ENCODE measurements at regions not wholly inside any gene's neighbourhood (a gene's known extent, or its start where the extent isn't known, plus 50 kb on each side); places are given as distances from the start of the nearest gene placed in this dataset.

DNA sequence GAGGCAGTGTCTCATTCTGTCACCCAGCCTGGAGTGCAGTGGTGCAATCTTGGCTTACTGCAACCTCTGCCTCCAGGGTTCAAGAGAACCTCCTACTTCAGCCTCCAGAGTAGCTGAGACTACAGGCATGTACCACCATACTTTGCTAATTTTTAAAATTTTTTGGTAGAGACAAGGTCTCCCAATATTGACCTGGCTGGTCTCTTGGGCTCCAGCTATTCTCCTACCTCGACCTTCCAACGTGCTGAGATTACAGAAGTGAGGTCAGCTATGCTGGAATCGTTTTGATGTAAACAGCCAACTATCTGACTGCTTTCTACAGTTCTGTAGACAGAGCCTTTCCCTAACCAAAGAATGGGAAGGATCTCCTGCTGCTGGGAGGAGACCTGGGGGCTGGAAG lies 375.8 kb downstream of the GATA3 start:
- no peaks in the 10 kb centered on the region for H3K4me1 ChIP-seq (ENCODE audit: insufficient read depth, low read length)
- H3K36me3 Mint-ChIP-seq (ENCODE audit: low read depth, unreplicated experiment): no peaks in the 10 kb centered on the region
- no peaks in the 10 kb centered on the region for H3K27me3 ChIP-seq (ENCODE audit: insufficient read depth, low read length)
- H3K27me3 Mint-ChIP-seq (ENCODE audit: low read depth, unreplicated experiment): no peaks in the 10 kb centered on the region
- H3K9me3 Mint-ChIP-seq (ENCODE audit: unreplicated experiment): peaks cover 3% of the 10 kb centered on the region
- H3K27ac Mint-ChIP-seq (ENCODE audit: unreplicated experiment): no peak overlapping the region
- H3K79me2 ChIP-seq (ENCODE audit: insufficient read depth, low read length): no peaks in the 10 kb centered on the region
- H3K4me1 Mint-ChIP-seq (ENCODE audit: low read depth, unreplicated experiment): no peaks in the 10 kb centered on the region
- FAIRE-seq (no peak), DNase-seq (ENCODE audit: low read depth) (no peak)
- H3K27ac ChIP-seq (ENCODE audit: low read depth, low read length): no peak overlapping the region
- H2AFZ ChIP-seq (ENCODE audit: low read depth, low read length): no peak overlapping the region
- H4K20me1 ChIP-seq (ENCODE audit: insufficient read depth, low read length): no peaks in the 10 kb centered on the region
- no peak overlapping the region for H3K4me3 Mint-ChIP-seq (ENCODE audit: unreplicated experiment)
- H3K4me2 ChIP-seq (ENCODE audit: low read length): no peak overlapping the region
- H3K36me3 ChIP-seq (ENCODE audit: insufficient read depth, low read length): no peaks in the 10 kb centered on the region
- peaks cover 3% of the 10 kb centered on the region for H3K9me3 ChIP-seq (ENCODE audit: insufficient read depth, low read depth, low read length)
- no peak for TF ChIP-seq EZH2 (IDR thresholded peaks at IDR 0.05; ENCODE audit: insufficient read depth, low read length)
- TF ChIP-seq, protein P1, sequence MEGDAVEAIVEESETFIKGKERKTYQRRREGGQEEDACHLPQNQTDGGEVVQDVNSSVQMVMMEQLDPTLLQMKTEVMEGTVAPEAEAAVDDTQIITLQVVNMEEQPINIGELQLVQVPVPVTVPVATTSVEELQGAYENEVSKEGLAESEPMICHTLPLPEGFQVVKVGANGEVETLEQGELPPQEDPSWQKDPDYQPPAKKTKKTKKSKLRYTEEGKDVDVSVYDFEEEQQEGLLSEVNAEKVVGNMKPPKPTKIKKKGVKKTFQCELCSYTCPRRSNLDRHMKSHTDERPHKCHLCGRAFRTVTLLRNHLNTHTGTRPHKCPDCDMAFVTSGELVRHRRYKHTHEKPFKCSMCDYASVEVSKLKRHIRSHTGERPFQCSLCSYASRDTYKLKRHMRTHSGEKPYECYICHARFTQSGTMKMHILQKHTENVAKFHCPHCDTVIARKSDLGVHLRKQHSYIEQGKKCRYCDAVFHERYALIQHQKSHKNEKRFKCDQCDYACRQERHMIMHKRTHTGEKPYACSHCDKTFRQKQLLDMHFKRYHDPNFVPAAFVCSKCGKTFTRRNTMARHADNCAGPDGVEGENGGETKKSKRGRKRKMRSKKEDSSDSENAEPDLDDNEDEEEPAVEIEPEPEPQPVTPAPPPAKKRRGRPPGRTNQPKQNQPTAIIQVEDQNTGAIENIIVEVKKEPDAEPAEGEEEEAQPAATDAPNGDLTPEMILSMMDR (IDR thresholded peaks at IDR 0.05; ENCODE audit: insufficient read depth, low read depth, low read length): no peak
- no peak overlapping the region for H3K4me3 ChIP-seq (ENCODE audit: insufficient read depth, low read depth, low read length)
- no peak overlapping the region for H3K9ac ChIP-seq (ENCODE audit: low read length)

DNA sequence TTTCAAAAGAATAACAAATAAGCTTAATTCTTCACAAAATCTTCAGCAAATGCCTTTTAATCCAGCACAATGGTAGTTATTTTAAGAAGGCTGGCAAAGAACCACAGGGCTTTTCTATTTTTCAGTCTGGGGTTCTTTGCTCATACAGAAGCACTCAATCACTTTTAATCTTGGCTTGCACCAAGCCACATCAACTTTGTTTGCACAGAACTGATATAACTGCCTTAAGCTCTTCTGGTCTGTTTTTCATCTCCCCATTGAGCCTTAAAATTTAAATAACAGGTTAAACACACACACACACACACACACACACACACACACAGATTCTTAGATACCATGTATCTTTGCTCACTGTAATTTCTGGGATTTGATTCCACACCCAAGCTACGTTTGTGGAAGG lies 377.0 kb downstream of the GATA3 start:
- no peak for FAIRE-seq
- Histone ChIP-seq H3K4me1 (ENCODE audit: insufficient read depth, low read length) (no peaks in the 10 kb centered on the region), H3K9ac (ENCODE audit: low read length) (no peak overlapping the region), H2AFZ (ENCODE audit: low read depth, low read length) (no peak overlapping the region), H3K27ac (ENCODE audit: low read depth, low read length) (no peak overlapping the region), H4K20me1 (ENCODE audit: insufficient read depth, low read length) (no peaks in the 10 kb centered on the region), H3K36me3 (ENCODE audit: insufficient read depth, low read length) (no peaks in the 10 kb centered on the region), H3K79me2 (ENCODE audit: insufficient read depth, low read length) (no peaks in the 10 kb centered on the region), H3K4me3 (ENCODE audit: insufficient read depth, low read depth, low read length) (no peak overlapping the region), H3K27me3 (ENCODE audit: insufficient read depth, low read length) (no peaks in the 10 kb centered on the region), H3K4me2 (ENCODE audit: low read length) (no peak overlapping the region), H3K9me3 (ENCODE audit: insufficient read depth, low read depth, low read length) (peaks cover 3% of the 10 kb centered on the region)
- H3K36me3 Mint-ChIP-seq (ENCODE audit: low read depth, unreplicated experiment): no peaks in the 10 kb centered on the region
- H3K27ac Mint-ChIP-seq (ENCODE audit: unreplicated experiment): no peak overlapping the region
- H3K4me1 Mint-ChIP-seq (ENCODE audit: low read depth, unreplicated experiment): peaks cover 5% of the 10 kb centered on the region
- H3K27me3 Mint-ChIP-seq (ENCODE audit: low read depth, unreplicated experiment): peaks cover 2% of the 10 kb centered on the region
- H3K4me3 Mint-ChIP-seq (ENCODE audit: unreplicated experiment): no peak overlapping the region
- peaks cover 3% of the 10 kb centered on the region for H3K9me3 Mint-ChIP-seq (ENCODE audit: unreplicated experiment)
- peak; percentile 11 for DNase-seq (ENCODE audit: low read depth)
- TF ChIP-seq, protein P1 (IDR thresholded peaks at IDR 0.05; ENCODE audit: insufficient read depth, low read depth, low read length): no peak
- no peak for TF ChIP-seq EZH2 (IDR thresholded peaks at IDR 0.05; ENCODE audit: insufficient read depth, low read length)

DNA sequence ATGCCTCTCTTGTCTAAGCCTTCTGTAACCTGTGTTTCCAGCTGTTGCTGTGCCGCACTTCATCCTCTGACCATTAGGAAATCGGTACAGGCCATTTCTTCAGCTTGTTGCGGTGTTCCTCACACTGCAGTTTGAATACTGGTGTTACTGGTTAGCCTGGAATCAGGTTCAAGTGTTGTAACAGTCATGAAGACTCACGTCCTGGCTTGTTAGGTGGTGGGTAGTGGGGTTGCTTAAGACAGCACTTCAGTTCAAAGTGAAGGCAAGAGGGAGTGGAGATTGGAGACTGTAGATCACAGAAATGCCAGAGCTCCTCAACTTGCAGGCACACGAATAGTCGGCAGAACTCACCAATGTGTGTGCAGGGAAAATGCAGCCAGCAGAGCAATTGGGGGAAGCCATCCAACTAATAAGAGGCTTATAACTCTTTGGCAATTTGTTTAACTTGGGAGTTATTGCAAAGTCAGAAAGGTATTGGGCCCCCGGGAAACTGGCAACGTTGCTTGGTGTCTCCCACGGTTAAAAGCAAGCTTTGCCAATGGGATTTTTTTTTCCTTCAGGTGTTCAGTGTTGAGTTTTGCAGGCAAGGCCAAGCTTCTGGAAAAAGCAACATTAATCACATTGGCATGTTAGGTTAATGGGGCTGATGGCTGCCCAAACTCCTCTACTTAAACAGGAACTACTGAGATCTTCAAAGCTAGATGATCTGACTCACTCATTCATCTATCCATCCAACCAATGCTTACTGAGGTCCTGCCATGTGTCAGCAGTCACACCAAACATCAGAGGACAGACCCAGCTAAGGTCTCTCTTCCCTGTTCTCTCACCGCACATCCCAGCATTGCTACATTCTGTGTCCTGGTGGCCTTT lies 380.9 kb downstream of the GATA3 start:
- Mint-ChIP-seq H3K36me3 (ENCODE audit: low read depth, unreplicated experiment) (no peaks in the 10 kb centered on the region), H3K4me1 (ENCODE audit: low read depth, unreplicated experiment) (peaks cover 5% of the 10 kb centered on the region), H3K4me3 (ENCODE audit: unreplicated experiment) (no peak overlapping the region), H3K9me3 (ENCODE audit: unreplicated experiment) (peaks cover 3% of the 10 kb centered on the region), H3K27ac (ENCODE audit: unreplicated experiment) (no peak overlapping the region), H3K27me3 (ENCODE audit: low read depth, unreplicated experiment) (peaks cover 4% of the 10 kb centered on the region)
- FAIRE-seq: no peak
- Histone ChIP-seq H3K27me3 (ENCODE audit: insufficient read depth, low read length) (no peaks in the 10 kb centered on the region), H3K79me2 (ENCODE audit: insufficient read depth, low read length) (no peaks in the 10 kb centered on the region), H3K4me1 (ENCODE audit: insufficient read depth, low read length) (no peaks in the 10 kb centered on the region), H3K4me3 (ENCODE audit: insufficient read depth, low read depth, low read length) (no peak overlapping the region), H4K20me1 (ENCODE audit: insufficient read depth, low read length) (no peaks in the 10 kb centered on the region), H3K9me3 (ENCODE audit: insufficient read depth, low read depth, low read length) (peaks cover 3% of the 10 kb centered on the region), H3K4me2 (ENCODE audit: low read length) (no peak overlapping the region), H3K36me3 (ENCODE audit: insufficient read depth, low read length) (no peaks in the 10 kb centered on the region), H3K9ac (ENCODE audit: low read length) (no peak overlapping the region), H3K27ac (ENCODE audit: low read depth, low read length) (no peak overlapping the region), H2AFZ (ENCODE audit: low read depth, low read length) (no peak overlapping the region)
- TF ChIP-seq EZH2 (IDR thresholded peaks at IDR 0.05; ENCODE audit: insufficient read depth, low read length): no peak
- TF ChIP-seq, protein P1 (IDR thresholded peaks at IDR 0.05; ENCODE audit: insufficient read depth, low read depth, low read length): no peak
- peak; percentile 8 for DNase-seq (ENCODE audit: low read depth)
